SJSA1 (cell line): ENCODE measurements at regions not wholly inside any gene's neighbourhood (a gene's known extent, or its start where the extent isn't known, plus 50 kb on each side); places are given as distances from the start of the nearest gene placed in this dataset.
A peak's percentile ranks its signal among the peaks of the same experiment; 100 is the strongest.
"Not testable (repeated sequence)": the region's sequence is repeated elsewhere in the genome, so short reads cannot be mapped to it uniquely, and the experiment has no call there.

ENCODE experiments used
- DNase-seq, 2 experiments: peaks; one replicate each; pipeline ENCODE4 v3.0.0-alpha.2; 2015 to 2020; ENCODE audit warnings: low spot score in 2 of 2, low read depth in 1 of 2
- H3K27ac ChIP-seq: fragments of 250-450 bp; sonication (Bioruptor Pico); 2 replicates; pipeline ENCODE4 v1.5.1; 2020; ENCODE audit warnings: mild to moderate bottlenecking, moderate library complexity
- H3K27me3 ChIP-seq: fragments of 250-450 bp; sonication (Bioruptor Pico); replicated peaks from 2 replicates; pipeline ENCODE4 v1.5.1; 2020; ENCODE audit warnings: mild to moderate bottlenecking, moderate library complexity
- H3K36me3 ChIP-seq: fragments of 250-450 bp; sonication (Bioruptor Pico); 2 replicates; pipeline ENCODE4 v1.5.1; 2020; ENCODE audit warnings: mild to moderate bottlenecking
- H3K4me1 ChIP-seq: fragments of 250-450 bp; sonication (Bioruptor Pico); replicated peaks from 2 replicates; pipeline ENCODE4 v1.6.1; 2021; ENCODE audit warnings: mild to moderate bottlenecking
- H3K4me3 ChIP-seq: fragments of 250-450 bp; sonication (Bioruptor Pico); 2 replicates; pipeline ENCODE4 v1.5.1; 2020; ENCODE audit warnings: mild to moderate bottlenecking
- H3K9me3 ChIP-seq: fragments of 250-450 bp; sonication (Bioruptor Pico); replicated peaks from 2 replicates; pipeline ENCODE4 v1.5.1; 2020; ENCODE audit warnings: mild to moderate bottlenecking

DNA sequence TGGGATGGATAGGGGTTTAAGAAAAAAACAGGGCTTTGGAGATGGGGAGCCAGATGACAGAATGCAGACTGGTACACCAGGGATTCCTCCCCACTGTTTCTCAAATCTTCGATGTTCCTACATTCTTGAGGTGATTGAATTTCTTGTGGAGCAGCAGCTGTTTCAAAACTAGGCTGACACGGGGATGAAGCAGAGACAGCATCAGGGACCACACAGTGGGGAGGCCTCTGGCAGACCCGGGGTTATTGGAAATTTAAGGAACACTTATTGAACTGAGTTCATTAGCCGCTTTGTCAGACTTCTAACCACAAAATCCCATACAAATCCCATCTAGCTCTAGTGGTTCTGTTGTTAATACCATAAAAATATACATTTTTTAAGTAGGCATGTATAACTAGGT lies 621.4 kb upstream of the GBE1 start:
- Histone ChIP-seq H3K9me3 (no peaks in the 10 kb centered on the region), H3K4me3 (no peak overlapping the region), H3K4me1 (no peaks in the 10 kb centered on the region), H3K27ac (no peak overlapping the region), H3K36me3 (no peaks in the 10 kb centered on the region), H3K27me3 (no peaks in the 10 kb centered on the region)
- DNase-seq, result no peak

DNA sequence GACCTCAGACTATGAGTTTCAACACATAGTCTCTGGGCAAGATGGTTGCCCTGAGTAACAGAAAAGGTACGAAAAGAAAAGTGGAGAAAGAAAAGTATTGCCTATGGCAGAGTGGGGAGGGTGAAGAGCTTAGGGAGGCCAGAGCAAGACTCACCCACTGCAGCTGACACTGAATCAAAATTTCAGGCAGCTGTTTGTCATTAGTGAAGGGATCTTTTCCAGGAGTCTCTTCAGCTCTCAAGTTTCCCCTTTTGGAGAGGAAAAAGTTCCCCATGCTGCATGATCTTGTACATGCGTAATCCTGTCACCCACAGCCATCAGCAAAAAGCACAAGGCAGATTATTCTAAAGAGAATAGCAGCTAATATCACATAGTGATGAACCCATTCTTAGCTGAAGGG lies 616.9 kb upstream of the GBE1 start:
- no peak overlapping the region for H3K4me3 ChIP-seq
- no peak for DNase-seq
- H3K27me3 ChIP-seq, result no peaks in the 10 kb centered on the region
- no peak overlapping the region for H3K27ac ChIP-seq
- no peaks in the 10 kb centered on the region for H3K36me3 ChIP-seq
- no peaks in the 10 kb centered on the region for H3K4me1 ChIP-seq
- H3K9me3 ChIP-seq, result no peaks in the 10 kb centered on the region

DNA sequence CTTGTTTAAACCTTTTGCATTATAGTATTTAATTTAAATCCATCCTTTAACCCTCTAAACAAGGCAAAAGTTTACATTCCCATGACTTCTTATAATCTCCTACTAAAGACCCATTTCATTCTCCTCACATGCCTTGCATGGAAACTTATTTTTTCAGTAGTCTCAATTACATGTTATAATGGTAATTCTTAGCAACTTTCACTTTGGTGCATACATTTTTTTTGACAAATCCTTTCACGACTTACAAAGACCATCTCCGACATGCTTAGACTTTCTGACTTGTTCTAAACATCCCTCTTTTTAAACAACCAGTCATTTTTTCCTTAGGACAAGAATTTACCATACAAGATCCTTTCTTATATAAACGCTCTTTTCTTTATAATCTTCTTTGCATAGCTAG lies 615.4 kb upstream of the GBE1 start:
- DNase-seq, result no peak
- H3K36me3 ChIP-seq, result no peaks in the 10 kb centered on the region

DNA sequence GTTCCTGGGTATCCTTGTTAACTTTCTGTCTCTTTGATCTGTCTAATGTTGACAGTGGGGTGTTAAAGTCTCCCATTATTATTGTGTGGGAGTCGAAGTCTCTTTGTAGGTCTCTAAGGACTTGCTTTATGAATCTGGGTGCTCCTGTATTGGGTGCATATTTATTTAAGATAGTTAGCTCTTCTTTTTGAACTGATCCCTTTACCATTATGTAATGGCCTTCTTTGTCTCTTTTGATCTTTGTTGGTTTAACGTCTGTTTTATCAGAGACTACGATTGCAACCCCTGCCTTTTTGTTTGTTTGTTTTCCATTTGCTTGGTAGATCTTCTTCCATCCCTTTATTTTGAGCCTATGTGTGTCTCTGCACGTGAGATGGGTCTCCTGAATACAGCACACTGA lies 612.4 kb upstream of the GBE1 start:
- H3K4me1 ChIP-seq, H3K27ac ChIP-seq, DNase-seq, H3K4me3 ChIP-seq, H3K36me3 ChIP-seq, H3K9me3 ChIP-seq, H3K27me3 ChIP-seq: not testable (repeated sequence)

More for the DNA sequence above, 615.4 kb upstream of the GBE1 start:
- Histone ChIP-seq H3K27ac (no peak overlapping the region), H3K27me3 (no peaks in the 10 kb centered on the region), H3K4me1 (no peaks in the 10 kb centered on the region), H3K4me3 (no peak overlapping the region), H3K9me3 (no peaks in the 10 kb centered on the region)

DNA sequence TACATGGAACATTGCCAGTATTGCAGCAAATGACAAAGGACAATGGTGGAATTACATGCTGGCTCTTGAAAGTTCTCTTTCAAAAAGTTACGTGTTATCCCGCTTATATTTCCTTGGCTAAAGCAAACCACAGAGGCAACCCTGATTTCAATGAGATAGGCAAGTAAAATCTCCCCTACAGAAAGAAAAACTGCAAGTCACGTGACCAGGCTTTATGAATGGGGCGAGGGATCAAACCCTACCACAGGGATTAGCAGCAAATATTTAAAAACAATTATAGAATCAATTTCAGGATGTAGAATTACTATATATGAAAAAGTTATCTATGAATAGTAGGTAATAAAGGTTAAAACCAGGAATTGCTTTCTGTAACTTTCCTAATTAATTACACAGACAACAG lies 603.4 kb upstream of the GBE1 start:
- H3K9me3 ChIP-seq, result no peaks in the 10 kb centered on the region
- no peaks in the 10 kb centered on the region for H3K27me3 ChIP-seq
- H3K27ac ChIP-seq, result no peak overlapping the region
- H3K36me3 ChIP-seq, result no peaks in the 10 kb centered on the region
- no peak for DNase-seq
- no peak overlapping the region for H3K4me3 ChIP-seq
- H3K4me1 ChIP-seq, result no peaks in the 10 kb centered on the region

DNA sequence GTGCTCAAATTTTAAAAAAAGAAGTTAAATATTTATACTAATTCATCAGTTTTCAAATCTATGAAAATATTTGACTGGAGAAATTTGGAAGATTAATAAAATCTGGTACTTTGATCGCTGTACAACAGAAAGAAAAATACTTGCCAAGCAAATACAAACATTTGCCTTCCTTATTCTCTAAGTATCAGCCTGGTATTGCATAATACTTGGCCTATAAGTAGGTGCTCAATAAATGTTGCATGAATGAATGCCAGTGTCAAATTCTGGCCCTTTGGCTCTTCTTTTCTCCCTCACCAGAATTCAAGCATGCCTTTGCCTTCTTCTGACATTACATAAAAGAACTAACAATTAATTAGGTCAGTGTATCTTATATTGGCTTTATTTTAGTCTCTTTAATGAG lies 601.7 kb upstream of the GBE1 start:
- H3K4me3 ChIP-seq, result no peak overlapping the region
- H3K27me3 ChIP-seq, result no peaks in the 10 kb centered on the region

DNA sequence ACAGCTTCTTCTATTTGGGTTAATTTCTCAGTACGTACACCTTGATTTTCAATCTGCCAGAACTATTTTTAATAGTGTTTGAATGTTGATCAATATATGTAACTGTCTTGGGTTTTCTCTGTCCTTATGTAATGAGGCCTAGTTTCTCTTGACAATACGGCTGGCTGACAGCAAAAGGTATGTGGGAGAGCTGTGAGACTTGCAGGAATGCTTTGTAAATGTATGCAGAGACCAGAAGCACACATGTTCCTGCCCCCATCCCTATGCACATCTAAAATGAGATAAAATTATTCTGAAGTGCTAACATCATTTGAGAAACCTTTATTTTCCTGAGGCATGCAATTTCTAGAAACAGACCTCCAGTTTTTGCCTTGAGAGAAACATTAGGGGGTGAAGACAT lies 593.8 kb upstream of the GBE1 start:
- Histone ChIP-seq H3K27me3 (no peaks in the 10 kb centered on the region), H3K27ac (no peak overlapping the region), H3K9me3 (no peaks in the 10 kb centered on the region), H3K36me3 (no peaks in the 10 kb centered on the region), H3K4me3 (no peak overlapping the region), H3K4me1 (no peaks in the 10 kb centered on the region)
- DNase-seq, result no peak

More for the DNA sequence above, 601.7 kb upstream of the GBE1 start:
- no peak overlapping the region for H3K27ac ChIP-seq
- no peaks in the 10 kb centered on the region for H3K36me3 ChIP-seq
- H3K9me3 ChIP-seq, result no peaks in the 10 kb centered on the region
- H3K4me1 ChIP-seq, result no peaks in the 10 kb centered on the region
- no peak for DNase-seq

DNA sequence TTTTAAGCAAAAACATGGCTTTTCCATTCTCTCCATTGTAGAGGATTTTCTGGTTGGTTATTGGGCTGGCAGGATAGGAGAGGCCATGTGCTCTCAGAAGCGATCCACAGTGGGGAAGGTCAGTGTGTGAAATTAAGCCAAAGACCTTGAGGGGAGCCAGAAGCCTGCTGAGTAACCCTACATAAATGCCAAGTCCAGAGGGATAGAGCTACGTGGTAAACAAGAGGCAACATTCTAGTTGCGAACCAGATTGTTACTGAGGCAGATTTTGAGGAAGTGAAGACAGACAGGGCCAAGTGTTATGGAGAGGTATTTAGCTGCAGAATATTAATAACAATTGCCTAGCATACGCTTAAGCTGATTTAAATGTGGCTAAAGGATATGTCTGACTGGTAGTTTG lies 592.8 kb upstream of the GBE1 start:
- H3K27ac ChIP-seq, result no peak overlapping the region
- H3K27me3 ChIP-seq, result no peaks in the 10 kb centered on the region
- H3K4me3 ChIP-seq, result no peak overlapping the region
- H3K36me3 ChIP-seq, result no peaks in the 10 kb centered on the region
- DNase-seq, result no peak
- no peaks in the 10 kb centered on the region for H3K9me3 ChIP-seq
- no peaks in the 10 kb centered on the region for H3K4me1 ChIP-seq

DNA sequence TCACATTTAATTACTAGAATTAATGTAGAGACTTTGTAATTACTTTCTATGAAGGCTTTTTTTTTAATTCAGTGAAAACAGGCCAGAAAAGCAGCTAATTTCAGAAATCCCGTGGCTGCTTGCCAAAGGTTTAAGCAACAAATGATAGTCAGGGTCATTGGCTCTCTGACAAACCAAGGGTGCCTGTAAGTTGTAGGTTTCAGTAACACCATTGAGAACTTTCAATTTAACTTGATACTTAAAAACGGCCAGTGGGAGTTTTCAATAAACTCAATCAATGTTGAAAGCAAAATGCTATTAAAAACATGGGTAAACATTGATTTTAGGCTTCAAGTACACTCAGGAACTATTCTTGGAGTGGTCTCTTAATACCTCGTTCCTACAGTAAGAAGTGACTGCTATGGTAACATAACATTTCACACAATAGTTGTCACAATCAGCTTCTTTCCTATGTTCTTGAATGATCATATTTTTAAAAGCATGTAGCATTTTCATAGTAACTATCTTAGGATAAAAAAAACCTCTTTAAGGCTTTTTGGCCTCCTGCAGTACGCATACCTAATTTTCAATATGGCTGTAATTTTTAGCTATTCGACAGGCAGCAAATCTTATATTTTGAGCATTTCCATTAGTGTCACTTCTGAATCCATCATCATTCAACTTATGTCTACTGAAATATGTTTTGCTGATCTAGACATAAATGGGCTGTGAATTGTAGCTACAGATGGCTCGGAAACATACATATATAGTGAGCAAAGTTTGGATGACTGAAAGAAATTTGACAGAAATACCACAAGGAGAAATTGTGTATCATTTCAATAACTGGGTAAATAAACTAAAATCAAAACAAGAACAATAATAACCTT lies 592.1 kb upstream of the GBE1 start:
- Histone ChIP-seq H3K27ac (no peak overlapping the region), H3K4me3 (no peak overlapping the region), H3K9me3 (no peaks in the 10 kb centered on the region), H3K27me3 (no peaks in the 10 kb centered on the region), H3K4me1 (no peaks in the 10 kb centered on the region), H3K36me3 (no peaks in the 10 kb centered on the region)
- no peak for DNase-seq

DNA sequence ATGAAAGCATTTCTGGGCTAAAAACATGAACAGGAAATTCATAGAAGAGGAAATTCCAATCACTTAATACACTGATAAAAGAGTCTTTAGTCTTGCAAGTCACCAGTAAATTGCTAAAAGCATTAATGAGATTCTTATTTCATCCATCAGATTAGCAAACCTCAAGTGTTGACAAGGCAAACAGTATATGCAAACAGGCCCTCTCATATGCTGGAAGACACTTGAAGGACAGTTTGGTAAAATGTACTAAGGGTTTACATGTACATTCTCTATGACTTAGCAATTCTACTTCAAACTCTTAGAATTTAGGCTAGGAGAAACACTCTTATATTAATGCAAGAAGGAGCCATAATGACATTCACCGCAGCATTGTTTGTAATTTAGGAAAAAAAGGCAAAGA lies 586.1 kb upstream of the GBE1 start:
- no peaks in the 10 kb centered on the region for H3K4me1 ChIP-seq
- H3K9me3 ChIP-seq, result no peaks in the 10 kb centered on the region
- no peak overlapping the region for H3K27ac ChIP-seq
- no peak overlapping the region for H3K4me3 ChIP-seq
- H3K36me3 ChIP-seq, result no peaks in the 10 kb centered on the region
- no peak for DNase-seq
- no peaks in the 10 kb centered on the region for H3K27me3 ChIP-seq

DNA sequence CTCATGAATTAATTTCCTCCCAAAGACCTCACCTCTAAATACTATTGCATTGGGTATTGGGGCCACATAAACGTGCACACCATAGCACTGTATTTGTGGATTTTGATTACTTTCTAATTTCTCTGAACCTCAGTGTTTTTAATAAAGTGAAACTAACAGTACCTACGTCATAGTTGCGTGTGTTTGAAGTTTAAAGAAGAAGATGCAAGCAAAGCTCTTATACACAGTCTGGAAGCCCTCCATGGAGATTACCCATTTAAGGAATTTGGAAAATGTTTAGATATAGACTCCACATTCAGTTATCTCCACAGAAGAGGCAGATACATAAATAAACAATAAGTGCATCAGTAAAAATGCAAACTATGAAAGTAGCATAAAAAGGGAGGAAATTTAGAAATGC lies 581.1 kb upstream of the GBE1 start:
- Histone ChIP-seq H3K4me3 (no peak overlapping the region), H3K9me3 (no peaks in the 10 kb centered on the region), H3K27ac (peak overlapping the region; percentile 48; the same call in 1 of the 2 replicates), H3K27me3 (no peaks in the 10 kb centered on the region), H3K4me1 (no peaks in the 10 kb centered on the region), H3K36me3 (no peaks in the 10 kb centered on the region)
- peak in 1 of 2 experiments; percentile 37 for DNase-seq

DNA sequence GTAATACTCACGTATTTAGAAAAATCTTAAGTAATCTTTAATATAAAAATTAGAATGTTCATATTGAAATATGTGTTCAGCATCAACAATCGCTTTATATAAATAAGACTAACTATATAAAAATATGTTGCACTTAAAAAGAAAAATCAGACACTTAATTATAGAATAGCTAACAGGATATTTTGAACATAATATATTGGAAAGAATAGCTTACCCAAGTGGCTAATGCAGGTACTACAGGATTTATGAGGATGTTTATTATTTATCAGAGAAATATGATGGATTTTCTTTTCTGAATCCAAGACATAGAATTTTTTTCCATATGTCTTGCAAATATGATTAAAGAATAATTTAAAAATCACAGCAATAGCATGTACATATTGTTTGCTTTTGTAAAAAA lies 567.9 kb upstream of the GBE1 start:
- Histone ChIP-seq H3K4me3 (no peak overlapping the region), H3K9me3 (no peaks in the 10 kb centered on the region), H3K36me3 (no peaks in the 10 kb centered on the region), H3K4me1 (no peaks in the 10 kb centered on the region), H3K27ac (no peak overlapping the region), H3K27me3 (no peaks in the 10 kb centered on the region)
- DNase-seq, result no peak

DNA sequence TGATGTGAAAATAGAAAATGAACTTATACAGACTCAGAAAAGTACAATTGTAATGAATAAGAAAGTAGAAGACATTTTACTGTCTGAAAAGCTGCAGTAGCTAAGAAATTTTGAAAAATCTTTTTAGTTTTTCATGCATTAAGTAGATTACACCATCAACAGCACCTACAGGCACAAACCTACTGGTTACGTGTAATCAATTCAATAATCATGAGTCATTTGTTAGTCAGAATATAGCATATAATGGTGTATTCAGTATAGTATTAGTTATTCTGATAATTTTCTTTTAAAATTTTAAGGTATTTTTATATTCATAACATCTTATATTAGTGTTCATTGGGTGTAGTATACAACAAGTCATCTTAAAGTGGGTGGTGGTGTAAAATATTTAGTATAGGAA lies 550.5 kb upstream of the GBE1 start:
- Histone ChIP-seq H3K9me3 (no peaks in the 10 kb centered on the region), H3K4me3 (no peak overlapping the region), H3K27ac (no peak overlapping the region), H3K4me1 (no peaks in the 10 kb centered on the region), H3K36me3 (no peaks in the 10 kb centered on the region), H3K27me3 (no peaks in the 10 kb centered on the region)
- no peak for DNase-seq

DNA sequence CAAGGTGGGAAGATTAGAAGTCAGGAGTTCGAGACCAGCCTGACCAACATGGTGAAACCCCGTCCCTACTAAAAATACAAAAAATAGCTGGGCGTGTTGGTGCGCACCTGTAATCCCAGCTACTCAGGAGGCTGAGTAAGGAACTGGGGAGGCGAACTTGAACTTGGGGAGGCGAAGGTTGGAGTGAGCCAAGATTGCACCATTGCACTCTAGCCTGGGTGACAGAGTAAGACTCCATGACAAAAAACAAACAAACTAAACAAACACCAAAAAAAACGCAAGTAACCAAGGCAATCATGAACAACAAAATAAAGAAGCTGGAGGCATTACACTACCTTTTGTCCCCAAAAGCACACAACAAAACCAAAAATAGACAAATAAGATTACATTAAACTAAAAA lies 547.3 kb upstream of the GBE1 start:
- 0 out of 2 replicates have a peak, but pooled peaks cover 3% of the 10 kb centered on the region for H3K9me3 ChIP-seq
- DNase-seq, result no peak
- no peak overlapping the region for H3K4me3 ChIP-seq
- no peak overlapping the region for H3K27ac ChIP-seq
- H3K27me3 ChIP-seq, result no peaks in the 10 kb centered on the region
- no peaks in the 10 kb centered on the region for H3K36me3 ChIP-seq
- H3K4me1 ChIP-seq, result no peaks in the 10 kb centered on the region

DNA sequence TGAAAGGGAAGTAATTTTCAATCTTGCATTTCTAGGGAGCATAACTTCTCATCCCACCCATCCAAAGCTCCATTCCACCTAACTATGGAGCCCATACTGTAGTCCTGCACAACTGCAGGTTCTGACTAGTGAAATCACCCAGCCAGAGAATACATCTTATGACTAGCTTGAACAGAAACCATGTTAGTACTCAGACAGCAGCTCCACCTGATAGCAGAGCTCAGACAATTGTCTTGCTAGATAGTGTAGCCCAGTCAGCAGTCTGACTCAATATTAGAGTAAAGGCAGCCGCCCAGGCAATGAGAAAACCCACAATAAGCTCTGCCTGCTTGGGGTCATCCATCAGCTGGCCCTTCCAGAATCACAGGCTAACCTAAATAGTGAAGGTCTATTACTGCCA lies 544.7 kb upstream of the GBE1 start:
- Histone ChIP-seq H3K4me1 (no peaks in the 10 kb centered on the region), H3K36me3 (no peaks in the 10 kb centered on the region), H3K27me3 (no peaks in the 10 kb centered on the region), H3K27ac (no peak overlapping the region), H3K9me3 (0 out of 2 replicates have a peak, but pooled peaks cover 3% of the 10 kb centered on the region), H3K4me3 (no peak overlapping the region)
- no peak for DNase-seq
